ENCODE measurements at regions not wholly inside any gene's neighbourhood (a gene's known extent, or its start where the extent isn't known, plus 50 kb on each side); places are given as distances from the start of the nearest gene placed in this dataset.
A peak's percentile ranks its signal among the peaks of the same experiment; 100 is the strongest.

GRCh38 chr12:92554158-92555073, 148.4 kb upstream of the PLEKHG7 start:
- DNase-seq (ENCODE audit: low read depth in 2 of 2): no peak

- no peak for DNase-seq (ENCODE audit: low read depth in 2 of 2)
Measured at GRCh38 chr12:92553389-92553788, 149.4 kb upstream of the PLEKHG7 start.

- no peak for DNase-seq (ENCODE audit: low read depth in 2 of 2)
Measured at GRCh38 chr12:92552412-92553108, 150.2 kb upstream of the PLEKHG7 start.

- peak; percentile 49 to 50 for DNase-seq (ENCODE audit: low read depth in 2 of 2)
Measured at GRCh38 chr12:92551853-92552397, 150.9 kb upstream of the PLEKHG7 start.

- DNase-seq (ENCODE audit: low read depth in 2 of 2): no peak
Measured at GRCh38 chr12:92551210-92551609, 151.6 kb upstream of the PLEKHG7 start.

GRCh38 chr12:92550661-92551060, 152.1 kb upstream of the PLEKHG7 start:
- no peak for DNase-seq (ENCODE audit: low read depth in 2 of 2)

- DNase-seq (ENCODE audit: low read depth in 2 of 2): no peak
Measured at GRCh38 chr12:92550254-92550653, 152.5 kb upstream of the PLEKHG7 start.

- no peak for DNase-seq (ENCODE audit: low read depth in 2 of 2)
Measured at GRCh38 chr12:92549516-92549915, 153.3 kb upstream of the PLEKHG7 start.

GRCh38 chr12:92547906-92548305, 154.9 kb upstream of the PLEKHG7 start:
- DNase-seq (ENCODE audit: low read depth in 2 of 2): no peak

- no peak for DNase-seq (ENCODE audit: low read depth in 2 of 2)
Measured at GRCh38 chr12:92547420-92547819, 155.4 kb upstream of the PLEKHG7 start.

GRCh38 chr12:92546635-92547348, 156.0 kb upstream of the PLEKHG7 start:
- DNase-seq (ENCODE audit: low read depth in 2 of 2): no peak

- DNase-seq (ENCODE audit: low read depth in 2 of 2): no peak
Measured at GRCh38 chr12:92546259-92546634, 156.5 kb upstream of the PLEKHG7 start.

GRCh38 chr12:92544322-92544721, 158.5 kb upstream of the PLEKHG7 start:
- DNase-seq (ENCODE audit: low read depth in 2 of 2): no peak

GRCh38 chr12:92543840-92544239, 158.9 kb upstream of the PLEKHG7 start:
- DNase-seq (ENCODE audit: low read depth in 2 of 2): no peak

GRCh38 chr12:92543359-92543758, 159.4 kb upstream of the PLEKHG7 start:
- no peak for DNase-seq (ENCODE audit: low read depth in 2 of 2)

- DNase-seq (ENCODE audit: low read depth in 2 of 2): no peak
Measured at GRCh38 chr12:92541731-92542130, 161.1 kb upstream of the PLEKHG7 start.

- no peak for DNase-seq (ENCODE audit: low read depth in 2 of 2)
Measured at GRCh38 chr12:92540782-92541423, 161.9 kb upstream of the PLEKHG7 start.

GRCh38 chr12:92539976-92540781, 162.6 kb upstream of the PLEKHG7 start:
- no peak for DNase-seq (ENCODE audit: low read depth in 2 of 2)

- DNase-seq (ENCODE audit: low read depth in 2 of 2): no peak
Measured at GRCh38 chr12:92539110-92539749, 163.6 kb upstream of the PLEKHG7 start.

- no peak for DNase-seq (ENCODE audit: low read depth in 2 of 2)
Measured at GRCh38 chr12:92537290-92537960, 165.4 kb upstream of the PLEKHG7 start.
